NCI-H128 (cell line): ENCODE measurements at regions not wholly inside any gene's neighbourhood (a gene's known extent, or its start where the extent isn't known, plus 50 kb on each side); places are given as distances from the start of the nearest gene placed in this dataset.
"Not testable (repeated sequence)": the region's sequence is repeated elsewhere in the genome, so short reads cannot be mapped to it uniquely, and the experiment has no call there.

Experiments
- DNase-seq: peaks from one replicate; lab custom pipeline; 2025; ENCODE audit not compliant: unreplicated experiment; lab: John Stamatoyannopoulos, UW

DNA sequence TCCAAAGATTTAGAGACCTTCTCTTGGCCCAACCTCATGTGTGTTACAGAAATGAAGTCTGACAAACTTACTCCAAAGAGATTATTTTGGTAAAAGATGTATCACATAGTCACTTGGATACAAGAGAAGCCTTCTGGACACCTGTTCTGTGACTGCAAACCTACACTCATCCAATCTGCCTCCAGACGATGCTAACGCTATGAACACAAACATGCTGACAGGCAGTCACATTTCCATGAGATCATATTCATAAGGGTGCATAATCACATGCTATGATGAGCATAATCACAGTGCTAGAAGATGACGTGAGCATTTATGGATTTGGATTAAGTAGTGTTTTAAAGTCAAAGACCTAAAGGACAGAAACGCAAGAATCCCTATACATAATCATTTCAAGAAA is 340.2 kb downstream of the HACE1 start:
- no peak for DNase-seq

DNA sequence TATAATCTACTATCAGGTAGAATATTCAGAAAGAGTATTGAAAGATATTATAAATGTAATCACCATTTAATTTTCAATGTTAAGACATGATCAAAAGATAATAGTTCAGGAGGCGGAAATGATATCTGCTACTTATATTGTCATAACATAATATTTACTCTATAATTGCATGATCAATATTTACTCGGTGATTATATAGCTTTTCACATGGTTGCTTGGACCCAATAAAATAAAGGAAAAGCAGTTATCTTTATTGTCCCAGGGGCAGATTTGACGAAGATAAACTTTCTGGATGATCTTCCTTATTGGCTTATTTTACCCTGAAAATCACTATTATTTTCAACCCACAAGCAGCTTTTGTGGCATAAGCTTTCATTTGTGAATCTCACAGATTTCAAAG is 350.4 kb downstream of the HACE1 start:
- DNase-seq, result no peak

DNA sequence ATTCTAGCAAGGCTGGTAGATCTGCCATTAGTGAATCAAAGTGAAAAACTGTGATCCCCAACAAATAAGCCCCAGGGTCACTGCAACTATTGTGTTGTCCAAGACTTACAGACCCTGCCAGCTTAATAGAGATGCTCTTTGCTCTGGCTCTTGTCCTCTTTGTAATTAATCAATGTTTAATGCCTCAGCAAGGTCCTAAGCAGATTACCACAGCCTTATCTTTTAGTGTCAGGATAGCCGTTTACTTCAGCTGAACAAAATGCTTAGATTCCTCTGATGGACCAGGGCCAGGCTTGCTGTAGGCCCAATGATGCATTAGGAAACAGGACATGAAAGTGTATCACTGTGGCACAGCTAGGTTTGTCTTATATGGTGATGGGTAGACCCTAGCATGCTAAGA is 353.3 kb downstream of the HACE1 start:
- DNase-seq, result no peak

DNA sequence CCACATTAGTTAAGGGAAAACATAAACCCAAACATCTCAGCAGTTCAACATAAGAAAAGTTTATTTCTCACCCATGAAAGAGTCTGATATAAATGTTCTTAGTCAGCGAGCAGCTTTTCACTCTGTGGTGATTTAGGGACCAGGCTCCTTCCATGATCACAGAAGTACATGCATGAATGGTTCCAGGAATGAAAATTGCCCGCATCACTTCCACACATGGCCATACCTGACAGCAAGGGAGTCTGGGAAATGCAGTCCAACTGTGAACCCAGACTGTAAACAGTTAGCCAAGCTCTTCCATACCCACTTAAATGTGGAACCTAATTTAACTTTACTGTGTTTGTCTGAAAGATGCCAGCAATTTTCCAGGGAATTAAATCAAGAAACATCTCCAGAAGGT is 353.9 kb downstream of the HACE1 start:
- DNase-seq, result no peak

DNA sequence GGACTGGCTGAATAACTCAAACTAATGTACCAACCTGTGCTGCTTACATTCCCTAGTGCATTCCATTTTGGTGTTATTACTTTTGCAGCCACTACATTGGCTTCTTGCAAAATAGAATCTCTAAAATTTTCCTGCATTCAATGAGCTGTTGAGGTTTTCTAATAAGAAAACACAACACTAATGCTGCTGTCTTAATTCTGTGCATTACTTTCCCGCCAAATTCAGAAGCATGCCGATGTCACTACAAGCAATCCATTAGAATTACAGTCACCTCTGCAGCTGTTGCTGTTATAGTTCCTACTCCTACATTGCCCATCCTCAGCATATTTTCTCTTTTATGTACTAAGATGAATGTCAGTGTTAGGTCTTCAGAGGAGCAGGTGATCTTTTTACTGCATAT is 359.5 kb downstream of the HACE1 start:
- no peak for DNase-seq

DNA sequence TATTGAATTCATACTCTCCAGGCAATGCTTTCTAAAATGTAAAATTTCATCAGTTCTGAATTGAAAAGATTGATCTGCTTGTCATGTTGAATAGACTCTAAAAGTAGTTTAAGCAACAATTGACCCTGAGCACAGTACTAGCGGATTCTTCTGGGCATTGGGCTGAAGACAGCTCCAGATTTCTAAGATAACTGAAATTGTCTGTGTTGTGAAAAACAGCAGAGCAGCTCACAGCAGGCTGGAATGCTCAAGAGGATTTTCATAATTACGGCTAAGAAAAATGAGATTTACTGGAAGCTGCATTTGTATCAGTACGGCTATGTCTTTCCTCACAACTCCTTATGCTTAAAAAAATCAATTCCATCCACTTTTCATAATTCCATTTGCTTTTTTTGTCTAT is 373.7 kb downstream of the HACE1 start:
- DNase-seq, result no peak

DNA sequence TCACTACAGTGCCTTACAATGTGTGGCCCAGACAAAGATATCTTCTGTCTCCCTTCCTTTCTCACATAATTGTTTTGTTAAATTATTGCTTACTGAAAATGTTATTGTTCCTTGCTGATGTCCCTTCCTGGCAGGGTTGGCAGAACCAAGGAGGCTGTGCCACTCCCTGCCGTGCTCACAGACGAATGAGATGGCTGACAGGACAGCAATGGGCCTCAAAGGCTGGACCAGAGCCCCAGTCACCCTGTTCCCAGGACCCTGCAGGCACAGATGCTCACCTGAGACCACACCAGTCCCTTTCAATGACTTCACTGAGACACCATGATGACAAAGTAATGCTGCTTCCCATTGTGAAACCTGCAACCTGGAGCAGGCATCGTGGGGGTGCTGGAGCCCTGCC is 375.1 kb downstream of the HACE1 start:
- no peak for DNase-seq

DNA sequence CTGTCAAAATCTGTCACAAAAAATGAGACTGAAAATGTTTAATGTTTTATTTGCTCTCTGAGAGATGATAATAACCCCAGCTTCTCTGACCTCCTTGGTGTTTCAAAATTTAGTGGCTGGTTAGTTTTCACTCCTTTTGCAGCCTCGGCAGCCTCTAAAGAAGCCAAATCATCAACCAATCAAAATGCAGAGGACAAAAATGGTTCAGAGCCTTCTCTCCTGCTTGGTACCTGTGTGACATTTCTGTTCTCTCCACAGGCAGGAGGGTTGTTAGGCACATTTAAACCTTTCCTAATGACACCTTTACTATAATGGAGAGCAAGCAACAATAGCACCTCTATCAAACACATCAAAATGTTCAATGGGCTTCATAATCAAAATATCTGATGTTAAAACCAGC is 375.5 kb downstream of the HACE1 start:
- DNase-seq, result no peak

DNA sequence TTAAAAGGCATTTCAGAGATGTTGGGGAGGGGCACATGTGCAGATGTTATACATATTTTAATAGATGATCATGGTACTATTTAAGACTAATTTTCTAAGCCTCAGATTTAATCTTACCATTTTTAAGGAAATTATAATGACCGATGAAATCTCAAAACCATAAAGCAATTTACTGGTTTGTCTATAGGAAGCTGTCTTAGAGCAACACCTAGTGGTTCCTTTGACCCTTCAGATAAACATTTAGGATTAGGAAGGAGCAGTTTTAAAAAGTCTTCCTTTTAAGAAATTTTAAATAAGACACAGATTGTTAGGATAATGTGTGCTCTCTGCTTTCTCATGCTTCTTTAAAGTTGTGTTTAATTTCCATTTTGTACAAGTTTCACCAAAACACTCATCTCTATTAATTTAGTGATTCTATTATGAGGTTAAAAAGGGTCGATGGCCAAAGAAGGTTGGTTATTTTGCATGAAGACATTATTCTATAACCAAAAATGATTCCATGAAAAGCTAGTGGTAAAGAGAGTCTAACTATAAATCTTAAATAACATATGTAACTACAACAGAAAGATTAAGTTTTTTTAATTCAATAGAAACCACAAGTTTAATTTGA is 376.4 kb downstream of the HACE1 start:
- DNase-seq, result no peak

DNA sequence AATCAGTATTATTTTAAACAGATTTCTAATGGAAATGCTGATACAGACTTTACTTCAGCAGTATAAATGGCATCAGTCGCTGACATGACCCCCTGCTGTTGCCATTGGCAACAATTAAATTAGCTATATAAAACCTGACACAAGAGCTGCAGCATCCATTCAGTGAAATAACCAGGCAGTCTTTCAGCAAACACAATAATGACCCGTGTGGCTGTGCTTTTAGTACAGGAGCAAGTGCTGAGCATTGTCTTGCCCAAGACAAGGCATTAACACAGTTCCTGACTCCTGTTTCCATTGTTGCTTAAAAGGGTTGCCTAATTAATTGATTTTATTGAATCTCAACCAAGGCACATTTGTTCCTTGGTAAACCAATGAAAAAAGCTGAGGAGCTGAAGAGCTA is 382.1 kb downstream of the HACE1 start:
- no peak for DNase-seq

DNA sequence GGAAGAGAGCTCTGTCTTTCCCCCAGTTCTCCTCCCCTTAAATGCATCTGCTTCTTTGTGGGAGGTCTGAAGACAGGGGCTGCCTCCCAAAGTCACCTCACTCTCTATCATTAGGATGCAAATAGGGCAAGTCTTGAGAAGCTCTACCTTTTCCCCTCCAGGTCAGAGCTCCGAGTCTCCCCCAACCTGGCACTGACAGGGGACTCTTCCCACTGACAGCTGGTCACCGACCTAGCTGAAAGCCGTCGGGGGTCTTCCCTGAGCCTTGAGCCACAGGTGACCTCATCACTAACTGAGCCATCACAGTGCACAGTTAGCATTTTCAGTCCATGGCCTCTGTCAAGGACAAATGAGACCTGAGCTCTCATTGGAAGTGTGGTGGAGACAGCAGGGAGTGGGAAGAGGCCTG is 386.7 kb downstream of the HACE1 start:
- DNase-seq, result no peak

DNA sequence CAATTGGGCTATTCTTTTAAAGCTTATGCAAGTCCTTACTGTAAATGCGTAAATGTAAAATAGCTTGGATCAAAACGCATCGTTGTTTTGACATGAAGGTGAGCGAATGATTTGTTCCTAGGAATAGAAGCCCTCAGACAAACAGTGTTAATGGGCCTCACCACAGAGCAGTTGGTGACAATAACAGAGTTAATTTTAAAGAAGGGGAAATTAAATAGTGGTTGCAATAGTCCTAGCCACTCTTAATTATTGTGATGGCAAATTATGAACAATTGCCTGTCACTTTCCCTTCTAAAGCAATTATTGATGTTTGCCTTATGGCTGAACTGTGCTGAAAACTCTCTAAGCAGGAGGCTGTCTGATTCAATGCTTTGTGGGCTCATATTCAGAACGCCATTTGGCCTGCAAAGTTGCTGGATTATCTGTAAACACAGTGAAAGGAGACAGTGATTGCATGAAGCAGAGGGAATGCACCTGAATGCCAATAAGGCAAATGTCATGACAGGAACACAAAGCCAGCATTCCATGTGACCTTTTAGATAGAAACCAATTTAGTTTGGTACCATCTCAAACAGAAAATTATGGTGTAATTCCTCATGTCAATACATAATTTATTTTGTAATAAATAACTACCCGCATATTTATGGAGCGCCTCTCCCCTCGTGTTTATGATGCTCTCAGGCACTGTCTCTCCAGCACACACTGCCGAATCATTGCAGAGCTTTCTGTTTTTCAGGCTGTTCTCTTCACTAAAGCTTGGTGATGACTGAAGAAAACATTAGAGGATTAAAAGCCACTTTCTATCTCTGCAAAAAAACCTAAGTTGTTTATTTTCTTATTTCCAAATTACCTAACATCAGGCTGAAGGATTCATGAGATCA is 387.5 kb downstream of the HACE1 start:
- DNase-seq, result peak; percentile 17

DNA sequence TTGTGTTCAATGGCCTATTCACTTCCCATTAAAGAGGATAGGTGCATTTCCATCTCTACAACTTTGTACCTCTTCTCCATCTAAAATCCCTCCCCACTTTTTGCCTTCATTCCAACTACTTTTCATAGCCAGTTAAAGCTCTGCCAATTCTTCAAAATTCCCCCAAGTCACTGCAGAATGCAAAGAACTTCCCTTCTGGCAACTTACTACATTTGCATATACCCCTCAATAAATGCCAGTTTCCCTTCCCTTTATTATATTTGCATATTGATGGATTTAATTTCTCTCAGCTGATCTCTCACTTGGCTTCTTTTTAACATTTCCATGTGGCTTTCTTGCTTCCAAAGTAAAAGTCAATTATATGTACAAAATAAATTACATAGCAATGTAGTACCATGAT is 393.4 kb downstream of the HACE1 start:
- DNase-seq, result no peak

DNA sequence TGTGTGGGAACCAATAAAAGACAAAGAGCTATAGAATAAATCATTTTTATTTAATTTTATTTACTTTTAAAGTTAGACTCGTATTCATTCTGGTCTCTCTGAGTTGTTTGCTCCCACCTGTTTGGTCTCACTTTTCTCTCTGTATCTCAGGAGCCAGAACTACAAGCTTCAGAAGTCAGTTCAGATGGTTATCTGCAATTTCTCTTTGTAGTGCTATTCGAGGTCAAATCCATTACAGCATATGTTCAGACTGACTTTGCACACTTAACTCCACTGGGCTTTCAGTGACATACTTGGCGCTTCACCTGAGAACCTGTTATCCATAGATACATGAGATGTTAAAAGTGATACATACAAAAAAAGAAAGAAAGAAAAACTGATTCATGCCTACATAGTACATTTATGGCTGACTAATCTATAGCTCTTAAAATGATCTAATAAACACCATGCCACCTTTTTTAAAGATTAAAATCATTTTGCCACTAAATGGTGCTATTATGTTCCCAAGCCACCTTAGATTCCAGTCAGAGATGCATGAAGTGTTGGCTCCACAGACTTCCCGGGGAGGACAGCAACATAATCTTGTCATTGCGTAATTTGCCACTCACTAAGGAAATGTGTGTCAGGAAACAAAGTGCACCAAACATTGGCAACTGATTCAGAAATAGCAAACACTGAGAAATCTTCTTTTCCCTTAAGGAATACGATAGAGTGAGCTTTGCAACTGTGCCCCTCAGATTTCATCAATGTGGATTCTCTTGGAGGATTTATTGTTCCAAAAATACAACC is 396.7 kb downstream of the HACE1 start:
- DNase-seq, result no peak

DNA sequence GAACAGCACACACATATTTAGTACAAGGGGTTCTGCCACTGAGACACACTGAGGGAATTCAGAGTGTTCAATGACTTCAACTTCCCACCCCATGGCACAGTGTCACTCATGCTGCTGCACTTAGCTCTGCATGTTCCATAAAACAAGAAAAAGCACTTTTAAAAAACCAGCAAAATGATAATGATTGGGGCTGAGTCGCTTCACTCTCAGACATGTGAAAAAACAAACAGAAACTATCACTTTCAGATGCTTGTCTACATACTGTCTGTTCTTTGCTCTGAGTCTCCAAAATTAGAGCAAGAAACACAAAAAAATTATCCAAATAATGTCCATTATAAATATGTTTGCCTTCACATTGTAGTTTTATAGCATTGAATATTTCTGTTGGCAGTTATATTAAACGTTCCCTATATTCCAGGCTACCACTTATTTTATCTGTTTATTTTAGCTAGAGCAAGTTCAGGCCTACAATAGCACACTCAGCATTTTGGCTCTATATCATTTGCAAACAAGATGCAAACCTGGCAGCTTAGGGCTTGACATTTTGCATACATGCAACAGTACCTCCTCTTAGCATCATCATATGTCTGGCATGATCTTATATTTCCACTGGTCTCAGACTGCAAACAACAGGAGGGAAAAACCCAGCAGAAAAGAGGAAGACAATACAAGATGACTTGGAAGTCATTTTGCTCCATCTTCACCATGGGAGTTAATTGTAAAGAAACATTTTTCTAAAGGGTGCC is 398.8 kb downstream of the HACE1 start:
- no peak for DNase-seq

DNA sequence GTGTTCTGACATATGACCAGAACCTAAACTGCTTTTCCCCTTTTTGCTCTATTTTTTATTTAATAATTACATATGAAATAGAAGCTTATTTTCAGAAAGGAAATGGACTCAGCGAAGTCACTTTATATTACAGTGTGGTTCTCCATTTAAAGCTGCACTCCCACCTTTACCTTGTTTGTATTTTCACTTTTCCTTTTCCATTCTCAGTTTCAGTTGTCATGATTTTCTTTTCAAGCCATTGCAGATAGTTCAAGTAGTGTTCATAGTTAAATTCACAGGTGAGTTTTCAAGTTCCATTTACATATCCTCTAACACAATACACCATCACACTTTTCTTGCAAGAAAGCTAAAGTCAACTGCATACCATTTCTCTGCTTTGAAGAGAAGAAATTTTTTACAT is 400.2 kb downstream of the HACE1 start:
- no peak for DNase-seq

DNA sequence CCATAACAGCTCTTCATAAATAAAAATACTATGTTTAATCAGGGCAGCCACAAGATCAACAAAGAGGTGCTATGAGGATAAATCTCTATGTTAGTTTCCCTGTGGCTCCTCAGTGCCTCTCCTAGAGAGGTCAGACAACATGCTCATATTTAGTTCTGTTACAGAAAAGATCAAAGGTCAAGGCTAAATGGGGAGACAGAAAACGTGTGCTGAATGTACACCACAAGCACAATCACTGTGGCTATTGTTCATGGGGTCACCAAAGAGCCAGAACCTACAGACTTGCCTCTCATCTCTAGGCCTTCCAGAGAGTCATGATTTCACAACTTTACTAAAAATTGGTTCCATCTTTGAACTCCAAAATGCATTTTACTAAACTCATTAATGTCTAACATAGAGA is 409.8 kb downstream of the HACE1 start:
- DNase-seq, result no peak

DNA sequence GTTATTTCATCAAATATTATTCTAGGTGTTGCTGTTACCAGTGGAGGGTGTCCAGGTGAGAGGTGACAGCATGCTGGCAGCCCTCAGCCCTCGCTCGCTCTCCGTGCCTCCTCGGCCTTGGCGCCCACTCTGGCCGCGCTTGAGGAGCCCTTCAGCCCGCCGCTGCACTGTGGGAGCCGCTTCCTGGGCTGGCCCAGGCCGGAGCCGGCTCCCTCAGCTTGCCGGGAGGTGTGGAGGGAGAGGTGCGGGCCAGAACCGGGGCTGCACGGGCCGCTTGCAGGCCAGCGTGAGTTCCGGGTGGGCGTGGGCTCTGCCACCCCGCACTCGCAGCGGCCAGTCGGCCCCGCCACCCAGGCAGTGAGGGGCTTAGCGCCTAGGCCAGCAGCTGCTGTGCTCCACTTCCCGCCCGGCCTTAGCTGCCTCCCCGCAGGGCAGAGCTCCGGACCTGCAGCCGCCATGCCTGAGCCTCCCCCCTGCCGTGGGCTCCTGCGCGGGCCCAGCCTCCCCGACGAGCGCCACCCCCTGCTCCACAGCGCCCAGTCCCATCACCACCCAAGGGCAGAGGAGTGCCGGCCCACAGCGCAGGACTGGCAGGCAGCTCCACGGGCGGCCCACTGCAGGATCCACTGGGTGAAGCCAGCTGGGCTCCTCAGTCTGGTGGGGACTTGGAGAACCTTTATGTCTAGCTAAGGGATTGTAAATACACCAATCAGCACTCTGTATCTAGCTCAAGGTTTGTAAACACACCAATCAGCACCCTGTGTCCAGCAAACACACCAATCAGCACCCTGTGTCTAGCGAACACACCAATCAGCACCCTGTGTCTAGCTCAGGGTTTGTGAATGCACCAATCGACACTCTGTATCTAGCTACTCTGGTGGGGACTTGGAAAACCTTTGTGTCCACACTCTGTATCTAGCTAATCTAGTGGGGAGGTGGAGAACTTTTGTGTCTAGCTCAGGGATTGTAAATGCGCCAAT is 413.3 kb downstream of the HACE1 start:
- not testable (repeated sequence) for DNase-seq

DNA sequence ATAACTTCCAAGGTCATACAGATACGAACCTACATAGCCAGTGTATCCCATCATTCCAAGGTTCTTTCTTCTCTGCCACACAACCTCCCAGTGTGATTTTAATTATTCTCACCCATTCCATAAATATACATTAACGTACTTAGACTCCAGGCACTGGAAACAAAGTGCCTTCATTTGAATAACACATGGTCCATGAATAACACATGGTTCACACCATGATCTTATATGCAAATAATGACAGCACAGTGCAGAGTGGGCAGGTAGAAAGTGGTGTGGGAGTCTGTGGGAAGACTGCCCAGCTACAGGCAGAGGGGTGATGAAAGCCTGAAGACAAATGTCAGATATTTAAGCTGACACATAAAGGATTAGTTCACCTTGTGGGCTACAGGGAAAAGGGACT is 425.2 kb downstream of the HACE1 start:
- DNase-seq, result no peak

DNA sequence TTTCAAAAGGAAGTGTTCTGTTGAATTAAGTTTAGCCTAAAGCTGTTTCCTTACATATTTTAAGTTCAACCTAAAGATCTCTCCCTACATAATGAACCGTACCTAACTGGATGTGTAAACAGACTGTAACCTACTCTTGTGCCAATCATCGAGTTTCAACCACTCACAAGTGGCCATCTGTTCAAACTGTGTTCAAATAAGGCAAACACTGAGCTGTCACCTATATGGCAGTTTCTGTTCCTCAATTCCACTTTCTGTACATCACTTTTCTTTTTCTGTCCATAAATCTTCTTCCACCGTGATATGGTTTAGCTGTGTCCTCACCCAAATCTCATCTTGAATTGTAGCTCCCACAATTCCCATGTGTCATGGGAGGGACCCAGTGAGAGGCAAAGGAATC is 428.6 kb downstream of the HACE1 start:
- no peak for DNase-seq
